PC-9 (cell line): ENCODE measurements at regions not wholly inside any gene's neighbourhood (a gene's known extent, or its start where the extent isn't known, plus 50 kb on each side); places are given as distances from the start of the nearest gene placed in this dataset.

Experiments used
- EZH2 ChIP-seq: fragments of 200-600 bp; sonication (generic); IDR thresholded peaks from 2 replicates; pipeline ENCODE4 v1.8.0; 2017; ENCODE audit warnings: antibody characterized with exemption, low read depth
- TF ChIP-seq, protein P1 (sequence below): fragments of 200-600 bp; sonication (generic); conservative IDR thresholded peaks from 2 replicates; pipeline ENCODE4 v1.6.1; 2017; ENCODE audit warnings: mixed run types, antibody characterized with exemption, mild to moderate bottlenecking, moderate library complexity

DNA sequence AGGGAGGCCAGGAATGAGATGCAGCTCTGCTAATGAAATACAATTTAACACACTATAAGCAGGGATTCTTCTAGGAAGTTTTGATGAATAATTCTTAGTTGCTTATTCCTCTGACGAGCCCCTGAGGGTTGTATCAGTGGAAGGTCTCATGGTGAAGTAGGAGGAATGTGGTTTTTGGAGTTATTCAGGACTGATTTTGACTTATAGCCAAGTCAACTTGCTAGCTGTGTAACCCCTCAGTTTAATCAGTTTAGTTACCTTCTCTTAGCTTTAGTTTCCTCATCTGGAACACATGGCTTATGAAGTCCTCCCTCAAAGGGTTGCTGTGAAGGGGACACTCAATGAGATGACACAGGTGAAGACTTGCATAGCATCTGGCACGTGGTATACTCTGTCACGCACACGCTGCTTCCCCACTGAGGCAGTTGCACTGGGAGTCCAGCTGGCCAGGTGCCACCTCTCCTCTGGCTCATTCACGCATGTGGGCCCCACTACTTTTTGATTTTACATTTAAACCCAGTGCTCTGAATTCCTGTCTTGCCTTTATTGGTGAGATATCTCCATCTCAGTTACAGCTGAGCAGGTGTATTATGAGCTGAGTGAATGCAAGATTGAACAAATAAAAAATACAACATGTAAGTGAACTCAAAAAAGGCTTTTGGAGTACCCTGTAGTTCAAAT, 415.0 kb downstream of the ARHGEF28 start:
- TF ChIP-seq, protein P1, sequence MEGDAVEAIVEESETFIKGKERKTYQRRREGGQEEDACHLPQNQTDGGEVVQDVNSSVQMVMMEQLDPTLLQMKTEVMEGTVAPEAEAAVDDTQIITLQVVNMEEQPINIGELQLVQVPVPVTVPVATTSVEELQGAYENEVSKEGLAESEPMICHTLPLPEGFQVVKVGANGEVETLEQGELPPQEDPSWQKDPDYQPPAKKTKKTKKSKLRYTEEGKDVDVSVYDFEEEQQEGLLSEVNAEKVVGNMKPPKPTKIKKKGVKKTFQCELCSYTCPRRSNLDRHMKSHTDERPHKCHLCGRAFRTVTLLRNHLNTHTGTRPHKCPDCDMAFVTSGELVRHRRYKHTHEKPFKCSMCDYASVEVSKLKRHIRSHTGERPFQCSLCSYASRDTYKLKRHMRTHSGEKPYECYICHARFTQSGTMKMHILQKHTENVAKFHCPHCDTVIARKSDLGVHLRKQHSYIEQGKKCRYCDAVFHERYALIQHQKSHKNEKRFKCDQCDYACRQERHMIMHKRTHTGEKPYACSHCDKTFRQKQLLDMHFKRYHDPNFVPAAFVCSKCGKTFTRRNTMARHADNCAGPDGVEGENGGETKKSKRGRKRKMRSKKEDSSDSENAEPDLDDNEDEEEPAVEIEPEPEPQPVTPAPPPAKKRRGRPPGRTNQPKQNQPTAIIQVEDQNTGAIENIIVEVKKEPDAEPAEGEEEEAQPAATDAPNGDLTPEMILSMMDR, result no peak
- no peak for TF ChIP-seq EZH2
